GM19328 (cell line): ENCODE measurements at regions not wholly inside any gene's neighbourhood (a gene's known extent, or its start where the extent isn't known, plus 50 kb on each side); places are given as distances from the start of the nearest gene placed in this dataset.

Source experiments
- ATAC-seq: cut with Tn5 transposase; IDR thresholded peaks from one replicate; pipeline ENCODE4 v1.9.1; 2021; ENCODE audit warnings: mild to moderate bottlenecking, moderate library complexity; ENCODE audit not compliant: unreplicated experiment

- no peak for ATAC-seq
Observed at GRCh38 chr15:46682969-46683791, 1034.1 kb upstream of the SEMA6D start.

DNA sequence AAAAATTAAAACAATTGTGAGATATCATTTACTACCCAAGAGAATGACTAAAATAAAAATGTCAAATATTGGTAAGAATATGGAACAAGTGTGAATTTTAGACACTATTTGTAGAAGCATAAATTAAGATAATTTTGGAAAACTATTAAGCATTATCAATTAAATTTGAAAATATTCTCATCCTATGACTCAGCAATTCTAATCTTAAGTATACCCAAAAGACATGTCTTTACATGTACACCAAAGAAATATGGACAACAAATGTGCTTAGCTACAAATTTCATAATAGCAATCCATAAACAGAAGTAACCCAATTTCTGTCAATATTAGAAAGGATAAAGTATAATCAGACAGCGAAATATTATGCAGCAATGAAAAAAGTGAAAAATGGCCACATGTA, 1032.2 kb upstream of the SEMA6D start:
- ATAC-seq, result no peak

DNA sequence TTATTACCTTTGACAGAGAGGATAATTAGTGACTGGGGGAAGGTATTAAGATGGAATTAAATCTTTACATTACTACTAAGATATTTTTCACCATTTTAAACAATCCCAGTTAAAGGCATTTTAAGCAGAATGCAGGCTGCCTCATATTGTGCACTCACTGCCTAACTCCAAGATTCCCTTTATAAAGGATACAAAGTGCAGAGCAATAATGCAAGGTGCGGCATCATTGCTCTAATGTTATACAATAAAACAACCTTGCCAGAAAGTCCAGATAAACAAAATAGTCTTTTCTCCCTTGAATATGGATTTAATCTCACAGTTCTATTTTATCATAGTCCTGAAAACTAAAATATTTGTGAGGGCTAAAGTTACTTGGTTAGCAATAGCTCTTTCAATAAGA, 1031.6 kb upstream of the SEMA6D start:
- ATAC-seq, result no peak

- no peak for ATAC-seq
Observed at GRCh38 chr15:46696281-46696680, 1021.0 kb upstream of the SEMA6D start.

DNA sequence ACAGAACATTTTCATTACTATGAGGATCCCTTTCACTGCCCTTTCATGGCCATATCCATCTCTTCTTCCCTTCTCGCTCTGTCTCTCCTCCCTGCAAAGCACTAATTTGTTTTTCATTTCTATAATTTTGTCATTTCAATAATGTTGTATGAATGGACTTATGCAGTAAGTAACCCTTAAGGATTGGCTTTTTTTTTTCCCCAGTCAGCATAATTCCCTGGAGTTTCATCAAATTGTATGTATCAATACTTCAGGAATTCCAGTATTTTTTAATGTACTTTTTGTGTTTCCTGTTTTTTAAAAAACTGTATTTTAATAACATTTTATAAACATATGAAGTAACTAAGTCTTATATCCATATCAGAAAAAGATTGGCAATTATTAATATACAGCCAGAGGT, 1016.0 kb upstream of the SEMA6D start:
- no peak for ATAC-seq

GRCh38 chr15:46701896-46702295, 1015.4 kb upstream of the SEMA6D start:
- ATAC-seq, result no peak

GRCh38 chr15:46703020-46703861, 1014.1 kb upstream of the SEMA6D start:
- no peak for ATAC-seq

- ATAC-seq, result no peak
Observed at GRCh38 chr15:46703871-46704637, 1013.3 kb upstream of the SEMA6D start.

DNA sequence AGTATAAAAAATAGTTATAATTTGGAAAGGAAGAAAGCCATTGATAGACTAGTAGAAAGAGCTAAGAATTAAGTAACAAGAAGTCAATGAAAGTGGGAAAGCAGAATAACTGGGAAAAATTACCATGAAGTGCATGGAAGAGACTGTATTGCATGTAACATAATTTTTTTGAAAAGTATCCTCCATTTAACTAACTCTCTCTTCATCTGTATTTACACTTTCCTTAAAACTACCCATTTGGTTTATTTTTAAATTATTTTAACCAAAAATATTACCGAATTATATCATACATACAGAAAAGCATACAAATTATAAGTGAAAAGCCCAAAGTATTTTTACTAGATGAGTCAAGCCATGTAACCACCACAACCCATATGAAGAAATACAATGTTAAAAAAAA, 1009.9 kb upstream of the SEMA6D start:
- ATAC-seq, result no peak

DNA sequence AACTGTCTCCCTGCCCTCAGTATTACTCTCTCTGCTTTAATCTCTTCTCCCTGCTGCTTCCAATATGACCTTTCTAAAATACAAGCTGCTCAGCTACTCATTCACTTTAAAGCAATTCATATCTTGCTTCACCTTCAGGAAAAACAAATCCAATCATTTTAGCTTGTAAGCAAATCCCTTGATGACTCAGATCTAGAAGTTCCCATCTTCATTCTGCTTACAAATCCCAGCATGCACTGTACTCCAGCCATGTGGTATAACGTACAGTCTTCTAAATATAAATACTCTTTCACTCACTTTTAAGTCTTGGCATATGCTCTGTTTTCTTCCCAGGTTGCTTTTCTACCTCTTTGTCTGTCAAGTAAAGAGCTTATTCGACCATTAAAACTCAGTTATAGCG, 1009.1 kb upstream of the SEMA6D start:
- no peak for ATAC-seq

- no peak for ATAC-seq
Observed at GRCh38 chr15:46709460-46710083, 1007.7 kb upstream of the SEMA6D start.

GRCh38 chr15:46710401-46710960, 1006.8 kb upstream of the SEMA6D start:
- ATAC-seq, result no peak

- no peak for ATAC-seq
Observed at GRCh38 chr15:46713045-46713444, 1004.3 kb upstream of the SEMA6D start.

DNA sequence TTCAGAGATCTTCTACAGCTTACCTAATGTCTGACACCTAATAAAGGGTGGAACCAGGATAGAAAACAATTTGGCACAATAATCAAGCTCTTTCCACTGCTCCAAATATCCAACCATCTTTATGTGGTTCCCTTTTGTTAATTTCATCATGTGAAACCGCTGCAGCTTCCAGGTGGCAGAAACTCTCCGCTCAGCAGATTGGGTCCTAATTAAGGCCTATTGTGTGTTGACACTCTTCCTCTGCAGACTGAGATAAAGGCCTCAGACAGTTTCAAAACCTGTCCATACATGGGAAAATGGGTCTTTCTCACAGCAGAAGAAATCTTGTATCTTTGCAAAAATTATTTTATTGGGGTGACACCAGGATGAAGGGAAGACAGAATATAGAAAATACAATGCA, 1002.4 kb upstream of the SEMA6D start:
- no peak for ATAC-seq

DNA sequence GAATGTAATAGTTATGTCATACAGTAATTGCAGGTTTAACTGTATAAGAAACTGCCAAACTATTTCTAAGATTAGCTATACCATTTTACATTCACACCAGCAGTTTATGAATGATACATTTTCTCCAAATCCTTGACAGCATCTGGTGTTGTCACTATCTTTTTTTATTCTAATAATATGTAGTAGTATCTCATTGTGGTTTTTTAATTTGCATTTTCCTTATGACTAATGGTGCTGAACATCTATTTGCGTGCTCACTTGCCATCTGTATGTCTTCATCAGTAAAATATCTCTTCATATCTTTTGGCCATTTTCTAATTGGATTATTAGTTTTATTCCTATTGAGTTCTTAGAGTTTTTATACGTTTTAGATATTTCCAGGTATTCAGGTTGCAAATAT, 994.0 kb upstream of the SEMA6D start:
- ATAC-seq, result no peak

- no peak for ATAC-seq
Observed at GRCh38 chr15:46732060-46732459, 985.2 kb upstream of the SEMA6D start.

DNA sequence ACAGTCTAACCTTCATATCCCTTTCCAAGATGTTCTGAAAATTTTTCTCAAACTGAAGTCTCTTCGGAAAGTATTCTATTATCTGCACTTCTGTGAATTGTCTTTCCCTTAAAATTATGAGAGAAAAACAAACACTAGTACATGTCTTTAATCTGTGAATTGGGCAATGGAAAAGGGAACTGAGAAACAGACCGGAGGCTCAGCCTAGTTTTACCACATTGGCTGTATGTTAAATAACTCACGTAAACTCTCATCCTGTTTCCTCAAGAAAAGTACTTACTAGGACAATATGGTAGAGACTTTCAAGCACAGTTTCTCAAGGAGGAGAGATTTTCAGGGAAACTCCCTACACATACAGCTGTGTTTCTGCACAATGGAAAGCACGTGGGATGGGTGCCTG, 982.2 kb upstream of the SEMA6D start:
- no peak for ATAC-seq

DNA sequence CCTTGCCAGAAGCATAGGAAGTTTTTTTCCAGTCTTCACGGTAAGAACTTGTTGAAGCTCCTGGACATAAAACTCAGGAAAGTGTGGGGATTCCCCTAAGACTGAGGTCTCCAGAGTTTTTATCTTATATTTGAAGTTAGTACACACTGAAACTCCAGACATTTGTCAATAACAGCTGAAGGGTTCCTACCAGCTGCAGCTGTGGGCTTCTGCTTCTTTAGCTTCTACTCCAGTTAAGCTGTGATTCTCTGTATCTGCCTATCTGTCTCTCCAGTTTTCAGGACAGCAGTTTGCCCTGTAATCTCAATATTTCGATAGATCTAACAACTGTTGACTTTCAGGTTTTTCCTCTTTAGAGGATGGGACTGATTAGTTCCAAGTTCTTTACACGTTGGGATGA, 966.0 kb upstream of the SEMA6D start:
- ATAC-seq, result no peak

- no peak for ATAC-seq
Observed at GRCh38 chr15:46753946-46754345, 963.4 kb upstream of the SEMA6D start.

GRCh38 chr15:46763091-46763490, 954.2 kb upstream of the SEMA6D start:
- ATAC-seq, result no peak

GRCh38 chr15:46764851-46765250, 952.5 kb upstream of the SEMA6D start:
- no peak for ATAC-seq
